H7 (cell line): ENCODE measurements at regions not wholly inside any gene's neighbourhood (a gene's known extent, or its start where the extent isn't known, plus 50 kb on each side); places are given as distances from the start of the nearest gene placed in this dataset.

Experiments
- DNase-seq: peaks from one replicate; pipeline ENCODE4 v3.0.0; 2012
- H3K27me3 ChIP-seq: 2 replicates; pipeline ENCODE4 v1.6.0; 2011; ENCODE audit warnings: mild to moderate bottlenecking, low read length; ENCODE audit not compliant: control insufficient read depth, insufficient read depth
- H3K36me3 ChIP-seq: replicated peaks from 2 replicates; pipeline ENCODE4 v1.5.1; 2011; ENCODE audit warnings: low read length; ENCODE audit not compliant: control insufficient read depth, insufficient read depth
- H3K4me3 ChIP-seq: 2 replicates; pipeline ENCODE4 v1.5.1; 2011; ENCODE audit warnings: low read depth, mild to moderate bottlenecking, control low read depth, low read length, moderate library complexity; ENCODE audit not compliant: insufficient read depth

DNA sequence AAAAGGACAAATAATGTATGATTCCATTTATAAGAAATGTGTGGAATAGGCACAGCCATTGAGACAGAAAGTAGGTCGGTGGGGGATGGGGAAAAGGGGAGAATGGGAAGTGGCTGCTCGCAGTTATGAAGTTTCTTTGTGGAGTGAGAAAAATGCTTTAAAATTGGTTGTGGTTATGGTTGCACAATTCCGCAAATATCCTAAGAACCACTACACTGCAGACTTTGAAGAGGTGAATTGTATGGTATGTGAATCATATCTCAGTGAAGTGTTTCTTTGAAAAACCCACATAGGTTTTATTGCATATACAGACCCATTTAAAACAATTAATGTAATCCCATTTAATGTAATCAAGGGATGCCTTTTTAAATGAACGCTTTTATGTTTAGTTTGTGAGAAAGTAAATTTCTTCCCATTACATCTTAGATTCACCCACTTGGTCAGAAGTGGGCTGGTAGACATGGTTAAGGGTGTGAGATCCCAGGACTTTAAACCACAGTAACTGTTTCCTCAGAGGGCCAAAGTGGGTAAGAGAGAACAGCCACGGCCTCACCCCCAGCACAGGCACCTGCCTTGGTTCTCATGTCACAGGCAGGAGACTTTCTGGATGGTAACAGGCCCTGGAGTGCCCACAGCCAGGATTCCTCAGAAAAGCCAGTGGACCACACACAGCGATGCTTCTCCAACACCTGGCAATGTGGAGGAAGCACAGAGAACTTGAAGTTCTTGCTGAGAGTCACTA, 119.3 kb upstream of the GJB6 start:
- no peaks in the 10 kb centered on the region for H3K36me3 ChIP-seq
- DNase-seq: no peak

DNA sequence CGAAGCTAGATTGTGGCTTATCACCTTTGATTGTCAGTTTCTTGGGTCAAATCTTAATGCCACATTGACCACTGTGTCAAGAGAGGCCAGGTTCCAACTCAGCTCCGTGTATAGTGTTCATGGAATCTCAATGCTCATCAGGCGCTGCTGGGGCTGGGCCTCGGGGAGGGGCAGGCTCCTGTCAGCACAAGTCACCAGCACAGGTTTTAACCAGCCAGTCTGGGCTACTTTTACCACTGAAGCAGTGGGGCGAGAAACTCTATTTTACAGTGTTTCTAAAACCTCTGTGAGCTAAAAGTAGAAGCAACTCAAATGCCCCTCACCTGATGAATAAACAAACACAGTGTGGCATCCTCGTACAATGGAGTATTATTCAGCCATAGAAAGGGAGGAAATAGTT, 118.7 kb upstream of the GJB6 start:
- no peaks in the 10 kb centered on the region for H3K36me3 ChIP-seq
- no peaks in the 10 kb centered on the region for H3K27me3 ChIP-seq
- no peak overlapping the region for H3K4me3 ChIP-seq
- no peak for DNase-seq

More for the DNA sequence above, 119.3 kb upstream of the GJB6 start:
- H3K4me3 ChIP-seq: no peak overlapping the region
- H3K27me3 ChIP-seq: no peaks in the 10 kb centered on the region

DNA sequence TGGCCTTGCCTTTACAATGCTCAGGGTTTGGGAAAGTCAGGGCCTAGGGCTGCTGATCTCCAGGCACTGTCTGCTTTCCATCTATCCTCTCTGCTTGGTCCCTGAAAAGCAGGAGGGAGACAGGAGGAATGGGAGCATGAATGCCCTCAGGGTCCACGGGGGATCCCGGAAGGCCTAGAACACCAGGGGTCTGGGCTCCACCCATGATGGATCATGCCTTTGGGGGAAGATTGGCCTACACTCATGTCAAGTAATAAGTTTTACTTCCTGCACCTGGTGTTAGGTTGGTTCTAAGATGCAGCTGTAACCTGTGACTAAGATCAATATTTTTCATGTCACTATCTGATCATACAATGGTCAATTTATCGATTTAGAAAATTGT, 118.3 kb upstream of the GJB6 start:
- H3K27me3 ChIP-seq: no peaks in the 10 kb centered on the region
- H3K36me3 ChIP-seq: no peaks in the 10 kb centered on the region
- no peak overlapping the region for H3K4me3 ChIP-seq
- DNase-seq: no peak

- no peaks in the 10 kb centered on the region for H3K36me3 ChIP-seq
- H3K4me3 ChIP-seq: no peak overlapping the region
- no peaks in the 10 kb centered on the region for H3K27me3 ChIP-seq
- peak; percentile 60 for DNase-seq
Measured at GRCh38 chr13:20349564-20350381, 117.7 kb upstream of the GJB6 start.

DNA sequence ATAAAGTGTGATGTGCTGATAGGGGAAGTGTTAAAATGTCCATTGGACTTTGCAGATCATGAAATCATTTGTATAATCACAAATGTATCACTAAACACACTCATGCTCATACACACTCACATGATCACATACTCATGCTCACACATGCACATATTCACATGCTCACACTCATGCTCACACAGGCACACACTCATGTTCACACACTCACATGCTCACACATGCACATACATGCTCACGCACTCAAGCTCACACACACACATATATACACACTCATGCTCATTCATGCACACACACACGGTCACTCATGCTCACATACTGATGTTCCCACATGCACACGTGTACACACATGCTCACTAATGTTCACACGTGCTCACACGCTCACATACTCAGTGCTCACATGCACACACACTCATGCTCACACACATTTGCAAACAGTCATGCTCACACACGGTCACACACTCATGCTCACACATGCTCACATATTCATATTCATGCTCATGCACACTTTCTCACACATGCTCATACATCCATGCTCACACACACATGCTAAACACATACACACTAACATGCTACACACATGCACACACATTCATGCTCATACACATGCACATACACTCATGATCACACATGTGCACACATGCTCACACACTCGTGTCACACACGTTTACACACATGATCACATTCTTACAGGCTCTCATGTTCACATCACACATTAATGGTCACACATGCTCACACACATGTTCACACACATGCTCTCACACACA, 116.7 kb upstream of the GJB6 start:
- DNase-seq: no peak
- no peaks in the 10 kb centered on the region for H3K36me3 ChIP-seq
- no peak overlapping the region for H3K4me3 ChIP-seq
- no peaks in the 10 kb centered on the region for H3K27me3 ChIP-seq

GRCh38 chr13:20348018-20348417, 115.9 kb upstream of the GJB6 start:
- Histone ChIP-seq H3K36me3 (no peaks in the 10 kb centered on the region), H3K4me3 (no peak overlapping the region), H3K27me3 (no peaks in the 10 kb centered on the region)
- DNase-seq: no peak

DNA sequence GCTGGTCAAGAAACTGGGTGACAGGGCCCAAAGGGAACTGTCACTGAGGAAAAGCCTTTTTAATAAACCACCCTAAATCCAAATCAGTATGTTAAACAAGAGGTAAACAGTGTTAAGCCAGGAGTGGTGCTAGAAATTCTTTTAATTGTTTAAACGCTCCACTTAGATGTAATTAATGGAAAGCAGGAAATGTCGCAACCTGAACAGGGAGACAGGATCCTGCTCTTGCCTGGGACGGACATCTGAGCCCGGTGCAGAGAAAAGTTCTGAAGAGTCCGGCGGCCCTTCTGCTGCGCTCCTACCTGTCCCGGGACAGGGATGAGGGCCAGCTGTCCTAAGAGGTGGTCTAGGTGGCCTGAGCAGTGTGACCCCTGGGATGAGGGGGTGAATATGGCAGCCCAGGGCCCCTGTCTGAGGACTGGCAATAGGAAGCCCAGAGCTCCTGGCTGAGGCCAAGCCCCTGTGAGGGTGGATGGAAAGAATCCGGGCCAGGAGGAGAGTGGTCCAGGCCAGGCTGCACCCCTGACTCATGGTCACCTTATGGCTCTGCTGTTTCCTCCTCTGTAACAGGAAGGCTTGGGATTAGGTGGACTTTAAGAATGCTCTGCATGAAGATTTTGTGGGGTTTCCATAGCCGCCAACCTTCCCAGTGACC, 112.8 kb upstream of the GJB6 start:
- no peak for DNase-seq
- Histone ChIP-seq H3K36me3 (no peaks in the 10 kb centered on the region), H3K4me3 (no peak overlapping the region), H3K27me3 (no peaks in the 10 kb centered on the region)

DNA sequence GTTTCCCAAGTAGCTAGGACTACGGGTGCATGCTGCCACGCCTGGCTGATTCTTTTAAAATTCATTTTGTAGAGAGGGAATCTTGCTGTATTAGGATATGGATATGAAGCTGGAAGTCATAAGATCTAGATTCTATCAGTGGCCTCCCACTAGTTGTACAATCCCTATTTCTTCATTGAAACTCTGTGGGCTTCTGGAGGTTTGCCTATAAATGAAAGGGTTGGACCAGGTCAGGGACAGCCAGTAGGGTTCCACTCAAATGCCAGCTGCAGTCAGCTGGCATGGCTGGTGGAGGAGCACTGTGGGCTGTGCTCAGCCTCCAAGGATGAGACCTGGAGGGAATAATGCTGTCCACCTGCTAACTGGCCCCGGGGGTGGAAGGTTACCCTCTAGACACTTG, 110.2 kb upstream of the GJB6 start:
- no peak for DNase-seq
- Histone ChIP-seq H3K36me3 (no peaks in the 10 kb centered on the region), H3K27me3 (no peaks in the 10 kb centered on the region), H3K4me3 (no peak overlapping the region)

GRCh38 chr13:20340759-20341171, 108.6 kb upstream of the GJB6 start:
- DNase-seq: peak; percentile 57
- no peak overlapping the region for H3K4me3 ChIP-seq
- H3K27me3 ChIP-seq: no peaks in the 10 kb centered on the region
- no peaks in the 10 kb centered on the region for H3K36me3 ChIP-seq

DNA sequence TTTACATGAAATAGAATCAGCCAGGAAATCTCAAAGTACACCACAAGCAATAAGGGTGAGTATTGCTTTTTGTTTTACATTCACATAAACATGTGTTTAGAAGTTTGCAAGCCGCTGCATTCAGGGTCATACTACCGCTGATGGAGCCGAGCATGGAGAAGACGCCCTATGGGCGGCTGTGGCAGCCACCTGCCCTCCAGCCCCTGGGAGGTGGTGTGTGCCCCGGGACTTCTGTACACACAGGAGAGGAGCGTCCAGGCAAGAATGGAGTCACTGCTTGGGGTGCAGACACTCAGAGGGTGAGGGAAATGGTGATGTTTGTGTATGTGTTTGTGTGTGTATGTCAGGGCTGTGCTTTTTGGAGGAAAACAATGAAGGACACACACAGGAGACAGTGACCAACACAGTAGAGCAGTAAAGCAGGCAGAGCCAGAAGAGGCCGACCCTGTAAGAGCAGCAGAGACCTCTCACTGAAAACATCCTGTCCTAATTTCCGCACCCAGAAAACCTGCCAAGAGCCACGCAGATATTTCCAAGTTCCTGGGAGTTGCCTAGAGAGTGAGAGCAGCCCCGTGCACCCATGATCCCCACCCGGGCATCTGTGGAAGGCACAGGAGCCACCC, 108.1 kb upstream of the GJB6 start:
- H3K36me3 ChIP-seq: no peaks in the 10 kb centered on the region
- no peak for DNase-seq
- no peak overlapping the region for H3K4me3 ChIP-seq
- H3K27me3 ChIP-seq: no peaks in the 10 kb centered on the region

DNA sequence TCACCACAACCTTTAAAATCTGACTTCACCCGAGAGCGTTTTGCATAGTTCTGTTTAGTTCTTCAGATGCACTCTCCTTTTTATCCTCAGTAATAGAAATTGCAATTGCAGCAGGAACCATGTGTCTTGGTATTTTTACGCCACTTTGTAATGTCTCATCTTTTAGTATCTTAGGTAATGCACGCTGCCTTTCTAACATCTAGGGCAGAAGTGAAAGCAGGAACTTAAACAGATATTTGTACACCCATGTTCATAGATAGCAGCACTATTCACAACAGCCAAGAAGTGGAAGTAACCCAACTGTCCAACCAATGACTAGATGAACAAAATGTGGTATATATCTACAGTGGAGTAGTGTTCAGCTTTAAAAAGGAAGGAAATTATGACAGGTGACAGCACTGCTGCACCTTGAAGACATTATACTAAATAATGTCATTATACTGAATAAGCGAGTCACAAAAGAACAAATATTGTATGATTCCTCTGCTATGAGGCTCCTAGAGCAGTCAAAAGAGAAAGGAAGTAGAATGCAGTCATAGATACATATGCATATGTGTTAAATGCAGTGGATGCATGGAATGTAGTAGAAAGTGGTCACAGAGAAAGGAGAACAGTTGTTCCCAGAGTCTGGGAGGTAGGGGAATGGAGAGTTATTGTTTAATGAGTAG, 105.9 kb upstream of the GJB6 start:
- Histone ChIP-seq H3K27me3 (no peaks in the 10 kb centered on the region), H3K4me3 (no peak overlapping the region), H3K36me3 (no peaks in the 10 kb centered on the region)
- DNase-seq: no peak

DNA sequence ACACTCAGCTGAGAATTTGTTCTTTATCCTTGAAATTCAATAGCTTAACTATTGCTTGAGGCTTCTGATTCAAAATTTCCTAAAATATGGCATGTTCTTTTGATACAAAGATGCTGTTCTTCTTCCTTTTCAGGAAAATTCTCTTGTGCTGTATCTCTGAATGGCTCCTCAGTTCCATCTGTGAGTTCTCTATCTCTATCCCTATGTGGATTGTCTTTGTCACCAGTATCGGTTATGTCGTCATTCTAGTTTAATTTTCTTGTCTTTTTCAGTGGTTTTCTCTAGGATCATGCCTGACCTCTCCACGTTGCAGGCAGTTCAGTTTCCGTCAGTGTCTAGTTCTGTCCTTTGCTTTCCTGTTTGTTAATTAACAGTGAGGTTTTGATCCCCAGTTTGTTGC, 104.6 kb upstream of the GJB6 start:
- Histone ChIP-seq H3K27me3 (no peaks in the 10 kb centered on the region), H3K36me3 (no peaks in the 10 kb centered on the region), H3K4me3 (no peak overlapping the region)
- no peak for DNase-seq

DNA sequence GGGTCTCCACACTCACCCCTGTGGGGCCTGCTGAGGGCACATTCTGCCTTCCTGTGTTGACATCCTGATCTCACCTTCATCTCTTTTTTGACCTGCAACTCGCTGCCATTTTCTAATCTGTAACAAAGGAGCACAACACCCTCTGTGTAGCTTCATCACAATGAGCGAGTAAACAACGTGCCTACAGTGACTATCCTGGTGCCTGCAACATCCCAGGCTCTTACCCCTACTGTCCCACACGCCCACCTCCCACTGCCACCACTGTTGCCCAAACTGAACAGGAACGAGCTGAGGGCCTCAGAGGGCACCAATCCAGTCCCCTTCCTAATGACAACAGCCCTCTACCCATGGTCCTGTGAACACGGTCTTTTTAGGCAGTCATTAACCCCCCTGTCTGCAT, 102.2 kb upstream of the GJB6 start:
- Histone ChIP-seq H3K4me3 (no peak overlapping the region), H3K36me3 (no peaks in the 10 kb centered on the region), H3K27me3 (no peaks in the 10 kb centered on the region)
- DNase-seq: no peak
